ENCODE measurements at regions not wholly inside any gene's neighbourhood (a gene's known extent, or its start where the extent isn't known, plus 50 kb on each side); places are given as distances from the start of the nearest gene placed in this dataset.

GRCh38 chr7:85764034-85764433, 577.2 kb upstream of the SEMA3D start:
- Histone ChIP-seq H2AK5ac (ENCODE audit: low read depth, low read length) (no peak overlapping the region), H3K23me2 (ENCODE audit: low read depth, low read length) (no peaks in the 10 kb centered on the region)
- 63% methylated on average over 2 of the region's 2 CpGs; no CpG with 5 or more reads in 1 of the 2 experiments for WGBS, 2 experiments (ENCODE audit: extremely low coverage in 1 of 2, insufficient coverage in 1 of 2, insufficient read length in 1 of 2, insufficient replicate concordance in 2 of 2, low coverage in 1 of 2, low lambda C conversion rate in 2 of 2, missing lambda C conversion rate in 1 of 2)
- TF ChIP-seq TAF7 (optimal IDR thresholded peaks at IDR 0.05; ENCODE audit: borderline replicate concordance, low read depth, low read length), result no peak
- TF ChIP-seq ATF2 (IDR thresholded peaks at IDR 0.05; ENCODE audit: low read length), result no peak
- TF ChIP-seq SAP30 (IDR thresholded peaks at IDR 0.05; ENCODE audit: insufficient read depth, insufficient replicate concordance, low read length), result no peak
- TF ChIP-seq NANOG (IDR thresholded peaks at IDR 0.05; ENCODE audit: insufficient read depth, low read depth, low read length, poor library complexity, severe bottlenecking), result no peak
- TF ChIP-seq SP4 (IDR thresholded peaks at IDR 0.05; ENCODE audit: low read length), result no peak
- TF ChIP-seq KDM4A (IDR thresholded peaks at IDR 0.05; ENCODE audit: low read depth, low read length, severe bottlenecking), result no peak
- no peak for TF ChIP-seq E2F6 (IDR thresholded peaks at IDR 0.05)
- no peak for TF ChIP-seq CREB1 (IDR thresholded peaks at IDR 0.05)
- TF ChIP-seq JUN (IDR thresholded peaks at IDR 0.05; ENCODE audit: low read depth, low read length), result no peak
- no peak for TF ChIP-seq BRCA1 (IDR thresholded peaks at IDR 0.05; ENCODE audit: low read depth, low read length)
- TF ChIP-seq JUND (IDR thresholded peaks at IDR 0.05; ENCODE audit: low read length), result no peak
- no peak for TF ChIP-seq SP2 (IDR thresholded peaks at IDR 0.05; ENCODE audit: low read length)
- no peak for TF ChIP-seq GABPA (IDR thresholded peaks at IDR 0.05; ENCODE audit: borderline replicate concordance, insufficient read depth, low read length)

More at GRCh38 chr7:85764034-85764433, 577.2 kb upstream of the SEMA3D start:
- no peak overlapping the region for H2BK20ac ChIP-seq (ENCODE audit: low read length)
- H4K20me1 ChIP-seq (replicated peaks in 1 of 2; ENCODE audit: control insufficient read depth in 1 of 2, insufficient read depth in 2 of 2, low read length in 2 of 2), result no peaks in the 10 kb centered on the region
- H3K27me3 ChIP-seq (replicated peaks in 1 of 4; ENCODE audit: control insufficient read depth in 3 of 4, extremely low read depth in 1 of 4, insufficient read depth in 3 of 4, low read length in 3 of 4), result peaks cover 22 to 53% (median 34%) of the 10 kb centered on the region in 4 experiments
- ChIA-PET POLR2A (ENCODE audit: partially characterized antibody) (no interaction called here), CTCF (ENCODE audit: partially characterized antibody) (interaction anchor here (0.9 kb wide), 2 partner anchors 12 to 15 kb away, joined by 3 read pairs; no protein-coding TSS in a partner anchor)
- no peaks in the 10 kb centered on the region for H3K36me3 ChIP-seq (ENCODE audit: control insufficient read depth in 2 of 4, insufficient read depth in 4 of 4, low read length in 3 of 4)
- H3K56ac ChIP-seq (replicated peaks; ENCODE audit: insufficient read length, low read depth, low read length), result no peak overlapping the region
- H2BK12ac ChIP-seq (ENCODE audit: low read depth, low read length), result no peak overlapping the region
- H3K14ac ChIP-seq (ENCODE audit: insufficient read length), result no peak overlapping the region
- H3K4ac ChIP-seq (replicated peaks; ENCODE audit: insufficient read length, low read depth, low read length), result no peak overlapping the region
- DNase-seq (ENCODE audit: low read depth in 1 of 2, low spot score in 2 of 2) (no peak), FAIRE-seq (no peak)
- no peak overlapping the region for H3K9ac ChIP-seq (replicated peaks in 1 of 4; ENCODE audit: extremely low read depth in 1 of 4, low read depth in 3 of 4, low read length in 3 of 4)
- H3K18ac ChIP-seq (ENCODE audit: extremely low read depth, low read length), result no peak overlapping the region
- H4K91ac ChIP-seq (replicated peaks; ENCODE audit: insufficient read length, low read length), result no peak overlapping the region
- no peak overlapping the region for H2AFZ ChIP-seq (ENCODE audit: low read length)
- no peaks in the 10 kb centered on the region for H3K9me3 ChIP-seq (ENCODE audit: insufficient read depth in 2 of 2, low read depth in 1 of 2, low read length in 1 of 2)
- H3K4me1 ChIP-seq (replicated peaks in 1 of 4; ENCODE audit: control insufficient read depth in 3 of 4, insufficient read depth in 4 of 4, low read length in 3 of 4), result no peaks in the 10 kb centered on the region
- H3K23ac ChIP-seq (ENCODE audit: insufficient read length), result no peak overlapping the region
- no peak overlapping the region for H3K27ac ChIP-seq (ENCODE audit: low read depth, low read length)
- H3K79me1 ChIP-seq (ENCODE audit: low read depth, low read length), result no peaks in the 10 kb centered on the region
- no peak overlapping the region for H2BK5ac ChIP-seq (ENCODE audit: low read depth, low read length)
- H4K5ac ChIP-seq (ENCODE audit: insufficient read length, low read depth, low read length), result no peak overlapping the region
- H2BK120ac ChIP-seq (replicated peaks; ENCODE audit: low read depth, low read length), result no peak overlapping the region
- H2BK15ac ChIP-seq (ENCODE audit: low read length), result no peak overlapping the region
- no peak overlapping the region for H3K4me3 ChIP-seq (ENCODE audit: extremely low read depth in 1 of 4, insufficient read depth in 2 of 4, low read depth in 3 of 4, low read length in 4 of 4)
- no peaks in the 10 kb centered on the region for H3K79me2 ChIP-seq (ENCODE audit: control insufficient read depth in 1 of 2, insufficient read depth in 2 of 2, low read length in 2 of 2)
- H4K8ac ChIP-seq (ENCODE audit: extremely low read depth, insufficient read depth, low read length), result no peak overlapping the region
- no peak overlapping the region for H3K4me2 ChIP-seq (ENCODE audit: insufficient read depth in 1 of 2, low read depth in 2 of 2, low read length in 2 of 2)

Data from H1 (cell line).